ENCODE measurements at regions not wholly inside any gene's neighbourhood (a gene's known extent, or its start where the extent isn't known, plus 50 kb on each side); places are given as distances from the start of the nearest gene placed in this dataset.

DNA sequence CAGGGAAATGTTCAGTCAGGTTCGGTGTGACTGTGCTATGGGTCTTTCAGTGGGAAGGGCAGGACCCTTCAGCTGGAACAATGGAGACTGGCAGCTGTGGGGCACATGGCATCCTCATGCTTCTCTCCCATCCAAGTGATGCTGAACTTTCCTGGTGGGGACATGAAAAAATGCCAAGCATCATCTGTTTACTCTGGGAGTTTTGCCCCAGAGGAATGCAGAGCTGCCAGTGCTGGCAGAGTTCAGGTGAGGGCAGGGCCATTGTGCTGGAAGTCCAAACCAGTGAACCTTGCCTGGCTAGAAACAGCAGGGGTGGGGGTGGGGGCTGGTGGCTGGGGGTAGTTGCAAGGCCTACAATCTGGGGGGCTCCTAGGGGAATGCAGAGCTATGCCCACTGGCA lies 1320.6 kb downstream of the PCDH9 start:
- no peak overlapping the region for H3K9ac ChIP-seq (ENCODE audit: insufficient read length)
- H3K4me3 ChIP-seq, result no peak overlapping the region
- no peak overlapping the region for H3K27ac ChIP-seq
- no peaks in the 10 kb centered on the region for H3K9me3 ChIP-seq (ENCODE audit: low read depth, low read length)
- no peak for TF ChIP-seq FOXP2 (optimal IDR thresholded peaks at IDR 0.05; ENCODE audit: control extremely low read depth, extremely low read length, insufficient read depth)
- TF ChIP-seq EZH2 (IDR thresholded peaks at IDR 0.05), result no peak
- no peak for TF ChIP-seq POLR2AphosphoS5 (IDR thresholded peaks at IDR 0.05; ENCODE audit: borderline replicate concordance, low read depth, low read length)
- no peaks in the 10 kb centered on the region for H3K36me3 ChIP-seq (ENCODE audit: insufficient read depth, low read length)
- no peak for DNase-seq (ENCODE audit: low read depth, low spot score)

DNA sequence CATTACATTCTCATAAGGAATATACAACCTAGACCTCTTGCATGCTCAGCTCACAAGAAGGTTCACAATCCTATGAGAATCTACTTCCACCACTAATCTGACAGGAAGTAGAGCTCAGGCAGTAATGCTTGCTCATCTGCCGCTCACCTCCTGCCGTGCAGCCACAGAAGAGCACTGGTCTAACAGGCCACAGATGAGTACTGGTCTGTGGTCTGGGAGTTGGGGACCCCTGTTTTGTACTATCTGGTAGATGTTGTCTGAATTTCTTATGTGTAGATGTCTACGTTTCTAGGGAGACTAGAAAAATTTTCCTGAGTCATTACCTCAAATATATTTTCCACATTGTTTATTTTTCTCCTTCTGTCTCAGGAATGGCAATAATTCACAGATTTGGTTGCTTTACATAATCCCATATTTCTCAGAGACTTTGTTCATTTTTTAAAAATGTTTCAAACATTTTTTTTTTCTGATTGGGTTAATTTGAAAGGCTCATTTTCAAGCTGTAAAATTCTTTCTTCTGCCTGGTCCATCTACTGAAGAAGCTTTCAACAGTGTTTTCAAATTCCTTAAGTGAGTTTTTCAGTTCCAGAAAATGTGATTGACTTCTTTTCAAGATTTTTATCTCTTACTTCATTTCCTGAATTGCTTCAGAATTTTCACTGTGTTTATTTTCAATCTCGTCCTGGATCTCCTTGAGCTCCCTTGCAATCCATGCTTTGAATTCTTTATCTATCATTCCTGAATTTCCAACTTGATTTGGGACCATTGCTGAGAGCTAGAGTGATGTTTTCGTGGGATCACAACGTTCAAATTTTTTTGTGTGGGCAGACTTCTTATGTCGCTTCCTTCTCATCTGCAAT lies 1322.2 kb downstream of the PCDH9 start:
- Histone ChIP-seq H3K27ac (no peak overlapping the region), H3K9me3 (ENCODE audit: low read depth, low read length) (no peaks in the 10 kb centered on the region), H3K36me3 (ENCODE audit: insufficient read depth, low read length) (no peaks in the 10 kb centered on the region), H3K9ac (ENCODE audit: insufficient read length) (no peak overlapping the region), H3K4me3 (no peak overlapping the region)
- TF ChIP-seq FOXP2 (optimal IDR thresholded peaks at IDR 0.05; ENCODE audit: control extremely low read depth, extremely low read length, insufficient read depth) (no peak), EZH2 (IDR thresholded peaks at IDR 0.05) (no peak), POLR2AphosphoS5 (IDR thresholded peaks at IDR 0.05; ENCODE audit: borderline replicate concordance, low read depth, low read length) (no peak)
- DNase-seq (ENCODE audit: low read depth, low spot score), result no peak

DNA sequence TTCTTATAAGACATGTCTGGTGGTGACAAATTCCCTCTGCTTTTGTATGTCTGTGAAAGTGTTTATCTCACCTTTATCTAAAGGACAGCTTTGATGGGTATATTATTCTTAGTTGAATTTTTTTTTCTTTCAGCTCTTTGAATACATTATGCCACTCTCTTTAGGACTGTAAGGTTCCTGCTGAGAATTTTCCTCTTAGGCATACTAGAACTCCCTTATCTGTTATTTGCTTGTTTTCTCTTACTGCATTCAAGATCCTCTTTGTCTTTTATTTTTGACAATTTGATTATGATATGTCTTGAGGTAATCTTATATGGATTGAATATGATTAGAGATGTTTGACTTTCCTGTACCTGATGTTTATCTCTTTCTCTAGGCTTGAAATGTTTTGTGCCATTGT lies 1328.4 kb downstream of the PCDH9 start:
- H3K4me3 ChIP-seq, result no peak overlapping the region
- DNase-seq (ENCODE audit: low read depth, low spot score), result no peak
- no peaks in the 10 kb centered on the region for H3K9me3 ChIP-seq (ENCODE audit: low read depth, low read length)
- TF ChIP-seq POLR2AphosphoS5 (IDR thresholded peaks at IDR 0.05; ENCODE audit: borderline replicate concordance, low read depth, low read length), result no peak
- no peak for TF ChIP-seq EZH2 (IDR thresholded peaks at IDR 0.05)
- H3K9ac ChIP-seq (ENCODE audit: insufficient read length), result no peak overlapping the region
- H3K36me3 ChIP-seq (ENCODE audit: insufficient read depth, low read length), result no peaks in the 10 kb centered on the region
- no peak overlapping the region for H3K27ac ChIP-seq

DNA sequence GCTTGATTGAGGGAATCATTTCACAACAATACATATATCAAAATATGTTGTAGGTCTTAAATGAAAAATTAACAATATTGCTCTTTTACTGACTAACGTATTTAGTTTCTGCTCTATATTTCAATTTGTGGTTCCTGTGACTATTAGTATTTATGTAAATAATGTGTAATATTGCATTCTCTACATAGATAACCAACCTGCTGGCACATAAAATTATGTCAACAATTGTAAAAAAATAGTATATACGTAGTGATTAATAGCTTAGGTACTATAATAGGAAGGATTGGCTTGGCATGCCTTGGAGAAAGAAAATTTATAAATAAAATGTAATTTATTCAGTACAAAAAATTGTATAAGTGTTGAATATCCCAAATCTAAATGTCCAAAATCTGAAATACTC lies 1336.1 kb downstream of the PCDH9 start:
- no peaks in the 10 kb centered on the region for H3K9me3 ChIP-seq (ENCODE audit: low read depth, low read length)
- H3K9ac ChIP-seq (ENCODE audit: insufficient read length), result no peak overlapping the region
- no peaks in the 10 kb centered on the region for H3K36me3 ChIP-seq (ENCODE audit: insufficient read depth, low read length)
- TF ChIP-seq FOXP2 (optimal IDR thresholded peaks at IDR 0.05; ENCODE audit: control extremely low read depth, extremely low read length, insufficient read depth) (no peak), EZH2 (IDR thresholded peaks at IDR 0.05) (no peak), POLR2AphosphoS5 (IDR thresholded peaks at IDR 0.05; ENCODE audit: borderline replicate concordance, low read depth, low read length) (no peak)
- DNase-seq (ENCODE audit: low read depth, low spot score), result no peak
- no peak overlapping the region for H3K27ac ChIP-seq
- no peak overlapping the region for H3K4me3 ChIP-seq

DNA sequence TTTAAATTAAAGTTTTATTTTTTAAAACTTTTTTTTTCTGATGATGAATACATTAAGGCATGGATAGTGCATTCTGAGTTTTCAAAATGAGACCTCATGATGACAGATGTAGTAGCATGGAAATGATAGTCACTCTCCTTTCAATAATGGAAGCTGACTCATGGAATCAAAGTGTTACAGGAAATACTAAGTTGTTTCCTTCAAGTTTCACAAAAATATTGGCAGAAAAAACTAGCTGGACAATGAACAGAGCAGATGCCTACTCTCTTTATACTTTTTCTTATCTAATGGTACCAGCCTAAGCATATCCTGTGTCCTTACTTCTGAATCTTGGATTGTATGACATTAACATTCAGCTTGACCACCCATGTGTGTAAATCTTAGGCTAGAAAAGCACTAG lies 1337.3 kb downstream of the PCDH9 start:
- no peak for DNase-seq (ENCODE audit: low read depth, low spot score)
- no peak overlapping the region for H3K27ac ChIP-seq
- no peak for TF ChIP-seq EZH2 (IDR thresholded peaks at IDR 0.05)
- no peak for TF ChIP-seq FOXP2 (optimal IDR thresholded peaks at IDR 0.05; ENCODE audit: control extremely low read depth, extremely low read length, insufficient read depth)
- TF ChIP-seq POLR2AphosphoS5 (IDR thresholded peaks at IDR 0.05; ENCODE audit: borderline replicate concordance, low read depth, low read length), result no peak
- H3K36me3 ChIP-seq (ENCODE audit: insufficient read depth, low read length), result no peaks in the 10 kb centered on the region
- H3K9me3 ChIP-seq (ENCODE audit: low read depth, low read length), result no peaks in the 10 kb centered on the region
- H3K9ac ChIP-seq (ENCODE audit: insufficient read length), result no peak overlapping the region
- no peak overlapping the region for H3K4me3 ChIP-seq

DNA sequence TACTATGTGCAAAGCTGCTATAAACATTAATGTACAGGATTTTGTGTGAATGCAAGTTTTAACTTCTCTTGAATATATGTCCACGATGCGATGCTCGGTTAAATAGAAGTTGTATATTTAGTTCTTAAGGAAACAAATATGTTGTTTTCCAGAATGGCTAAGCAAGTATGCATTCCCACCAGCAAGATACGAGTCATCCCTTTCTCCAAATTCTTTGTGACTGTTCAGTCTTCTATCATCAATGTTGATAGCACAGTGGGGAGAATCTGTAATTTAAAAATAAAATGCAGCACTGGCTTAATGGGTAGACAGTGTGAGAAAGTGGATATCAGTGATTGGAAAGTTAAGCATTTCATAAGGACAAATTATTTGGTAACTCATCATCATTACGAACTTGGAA lies 1340.8 kb downstream of the PCDH9 start:
- Histone ChIP-seq H3K9ac (ENCODE audit: insufficient read length) (no peak overlapping the region), H3K36me3 (ENCODE audit: insufficient read depth, low read length) (no peaks in the 10 kb centered on the region), H3K27ac (no peak overlapping the region), H3K4me3 (no peak overlapping the region), H3K9me3 (ENCODE audit: low read depth, low read length) (no peaks in the 10 kb centered on the region)
- TF ChIP-seq POLR2AphosphoS5 (IDR thresholded peaks at IDR 0.05; ENCODE audit: borderline replicate concordance, low read depth, low read length) (no peak), EZH2 (IDR thresholded peaks at IDR 0.05) (no peak), FOXP2 (optimal IDR thresholded peaks at IDR 0.05; ENCODE audit: control extremely low read depth, extremely low read length, insufficient read depth) (no peak)
- DNase-seq (ENCODE audit: low read depth, low spot score), result no peak

DNA sequence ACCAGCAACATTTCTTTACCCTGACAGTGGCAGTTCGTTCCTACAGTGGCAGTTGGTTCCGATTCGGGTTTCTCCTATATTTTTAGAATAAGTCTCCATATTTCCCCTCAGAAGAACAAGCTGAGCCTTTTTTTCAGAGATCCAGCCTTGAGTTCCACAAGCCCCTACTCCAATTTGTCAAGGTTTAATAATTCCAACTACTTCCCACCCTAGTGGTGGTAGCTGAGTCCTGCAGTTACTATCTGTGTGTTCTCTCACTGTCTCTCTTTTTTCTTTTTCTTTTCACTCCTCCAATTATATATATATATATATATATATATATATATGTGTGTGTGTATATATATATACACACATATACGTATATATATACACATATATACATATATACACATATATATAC lies 1347.3 kb downstream of the PCDH9 start:
- Histone ChIP-seq H3K9ac (ENCODE audit: insufficient read length) (no peak overlapping the region), H3K27ac (no peak overlapping the region), H3K36me3 (ENCODE audit: insufficient read depth, low read length) (no peaks in the 10 kb centered on the region), H3K4me3 (no peak overlapping the region), H3K9me3 (ENCODE audit: low read depth, low read length) (no peaks in the 10 kb centered on the region)
- no peak for TF ChIP-seq POLR2AphosphoS5 (IDR thresholded peaks at IDR 0.05; ENCODE audit: borderline replicate concordance, low read depth, low read length)
- TF ChIP-seq FOXP2 (optimal IDR thresholded peaks at IDR 0.05; ENCODE audit: control extremely low read depth, extremely low read length, insufficient read depth), result no peak
- no peak for TF ChIP-seq EZH2 (IDR thresholded peaks at IDR 0.05)
- DNase-seq (ENCODE audit: low read depth, low spot score), result no peak

DNA sequence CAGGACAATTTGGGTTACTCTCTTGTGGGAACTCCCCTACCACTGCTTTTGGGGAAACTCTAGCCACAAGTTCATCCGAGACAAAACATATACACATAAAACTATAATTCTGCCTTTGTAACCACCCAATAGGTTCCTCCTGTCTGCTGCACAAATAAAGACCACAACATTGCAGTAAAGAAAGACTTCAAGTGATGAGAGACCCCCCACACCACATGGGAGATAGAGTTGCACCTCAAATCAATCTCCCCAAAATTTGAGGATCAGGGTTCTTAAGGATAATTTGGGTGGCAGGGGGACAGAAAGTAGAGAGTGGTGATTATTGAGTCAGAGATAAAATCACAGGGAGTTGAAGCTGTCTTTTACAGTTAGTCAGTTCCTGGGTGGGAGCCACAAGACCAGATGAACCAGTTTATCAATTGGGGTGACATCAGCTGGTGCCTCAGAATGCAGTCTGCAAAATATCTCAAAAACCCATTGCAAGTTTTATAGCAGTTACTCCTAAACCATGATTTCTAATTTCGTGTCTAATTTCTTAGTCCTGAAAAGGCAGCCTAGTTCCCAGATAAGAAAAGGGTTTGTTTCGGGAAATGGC lies 1348.5 kb downstream of the PCDH9 start:
- no peak overlapping the region for H3K9ac ChIP-seq (ENCODE audit: insufficient read length)
- TF ChIP-seq EZH2 (IDR thresholded peaks at IDR 0.05), result no peak
- TF ChIP-seq POLR2AphosphoS5 (IDR thresholded peaks at IDR 0.05; ENCODE audit: borderline replicate concordance, low read depth, low read length), result no peak
- TF ChIP-seq FOXP2 (optimal IDR thresholded peaks at IDR 0.05; ENCODE audit: control extremely low read depth, extremely low read length, insufficient read depth), result no peak
- DNase-seq (ENCODE audit: low read depth, low spot score), result no peak
- no peaks in the 10 kb centered on the region for H3K9me3 ChIP-seq (ENCODE audit: low read depth, low read length)
- H3K27ac ChIP-seq, result no peak overlapping the region
- no peak overlapping the region for H3K4me3 ChIP-seq
- H3K36me3 ChIP-seq (ENCODE audit: insufficient read depth, low read length), result no peaks in the 10 kb centered on the region
